GM23338 (cell line): ENCODE measurements at regions not wholly inside any gene's neighbourhood (a gene's known extent, or its start where the extent isn't known, plus 50 kb on each side); places are given as distances from the start of the nearest gene placed in this dataset.

Source experiments
- CREB1 ChIP-seq: fragments of 250-450 bp; sonication (Bioruptor Pico); IDR thresholded peaks from 2 replicates; pipeline ENCODE4 v1.5.0; 2020; ENCODE audit warnings: low read depth, mild to moderate bottlenecking, moderate library complexity
- EZH2 ChIP-seq: fragments of 200-600 bp; sonication (generic); IDR thresholded peaks from one replicate; pipeline ENCODE4 v1.8.0; 2017; ENCODE audit warnings: antibody characterized with exemption, mild to moderate bottlenecking, low read depth; ENCODE audit not compliant: unreplicated experiment
- EZH2phosphoT487 ChIP-seq: fragments of 200-600 bp; sonication (generic); IDR thresholded peaks from one replicate; pipeline ENCODE4 v1.8.1; 2018; ENCODE audit warnings: antibody characterized with exemption; ENCODE audit not compliant: unreplicated experiment
- JUNB ChIP-seq: IDR thresholded peaks from one replicate; pipeline ENCODE4 v1.6.1; 2016; ENCODE audit warnings: antibody characterized with exemption; ENCODE audit not compliant: unreplicated experiment
- POLR2AphosphoS5 ChIP-seq: IDR thresholded peaks from 2 replicates; pipeline ENCODE4 v1.6.1; 2016; ENCODE audit warnings: antibody characterized with exemption, low read depth
- ZNF114 ChIP-seq: fragments of 250-450 bp; sonication (Bioruptor Pico); IDR thresholded peaks from 2 replicates; pipeline ENCODE4 v1.5.0; 2020; ENCODE audit warnings: mild to moderate bottlenecking, moderate library complexity
- TF ChIP-seq, protein P1 (sequence below), 2 experiments: fragments of 200-600 bp in 1 of 2; sonication (generic) in 1 of 2; conservative IDR thresholded peaks; 2 replicates each; pipeline versions ENCODE4 v1.5.1 to v1.6.1; 2016 to 2017; ENCODE audit warnings: antibody characterized with exemption in 2 of 2, low read depth in 2 of 2, mild to moderate bottlenecking in 2 of 2, moderate library complexity in 1 of 2
- TF ChIP-seq, protein P2 (sequence below): fragments of 250-450 bp; sonication (Bioruptor Pico); IDR thresholded peaks from 2 replicates; pipeline ENCODE4 v1.5.0; 2020; ENCODE audit warnings: mild to moderate bottlenecking, moderate library complexity
- TF ChIP-seq, protein P3 (sequence below): IDR thresholded peaks from one replicate; pipeline ENCODE4 v1.6.1; 2018; ENCODE audit warnings: antibody characterized with exemption; ENCODE audit not compliant: unreplicated experiment
- TF ChIP-seq, protein P4 (sequence below): IDR thresholded peaks from 2 replicates; pipeline ENCODE4 v1.6.1; 2016; ENCODE audit warnings: antibody characterized with exemption

DNA sequence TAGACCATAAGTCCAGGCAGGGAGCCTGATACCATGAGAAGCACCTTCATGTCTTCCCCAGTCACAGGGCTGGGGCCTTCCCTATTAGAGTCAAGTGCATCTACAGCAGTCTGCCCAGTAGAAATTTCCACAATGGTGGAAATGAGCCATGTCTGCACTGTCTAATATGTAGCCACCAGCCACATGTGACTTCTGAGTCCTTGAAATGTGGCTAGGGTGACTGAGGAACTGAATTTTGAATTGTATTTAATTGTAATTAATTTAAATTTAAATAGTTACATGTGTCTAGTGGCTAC is 300.2 kb downstream of the CLIC5 start:
- TF ChIP-seq EZH2phosphoT487 (no peak), EZH2 (no peak), POLR2AphosphoS5 (no peak), CREB1 (no peak), ZNF114 (no peak), JUNB (no peak)
- TF ChIP-seq, protein P1, sequence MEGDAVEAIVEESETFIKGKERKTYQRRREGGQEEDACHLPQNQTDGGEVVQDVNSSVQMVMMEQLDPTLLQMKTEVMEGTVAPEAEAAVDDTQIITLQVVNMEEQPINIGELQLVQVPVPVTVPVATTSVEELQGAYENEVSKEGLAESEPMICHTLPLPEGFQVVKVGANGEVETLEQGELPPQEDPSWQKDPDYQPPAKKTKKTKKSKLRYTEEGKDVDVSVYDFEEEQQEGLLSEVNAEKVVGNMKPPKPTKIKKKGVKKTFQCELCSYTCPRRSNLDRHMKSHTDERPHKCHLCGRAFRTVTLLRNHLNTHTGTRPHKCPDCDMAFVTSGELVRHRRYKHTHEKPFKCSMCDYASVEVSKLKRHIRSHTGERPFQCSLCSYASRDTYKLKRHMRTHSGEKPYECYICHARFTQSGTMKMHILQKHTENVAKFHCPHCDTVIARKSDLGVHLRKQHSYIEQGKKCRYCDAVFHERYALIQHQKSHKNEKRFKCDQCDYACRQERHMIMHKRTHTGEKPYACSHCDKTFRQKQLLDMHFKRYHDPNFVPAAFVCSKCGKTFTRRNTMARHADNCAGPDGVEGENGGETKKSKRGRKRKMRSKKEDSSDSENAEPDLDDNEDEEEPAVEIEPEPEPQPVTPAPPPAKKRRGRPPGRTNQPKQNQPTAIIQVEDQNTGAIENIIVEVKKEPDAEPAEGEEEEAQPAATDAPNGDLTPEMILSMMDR (conservative IDR thresholded peaks at IDR 0.05; ENCODE audit: low read depth in 2 of 2) = no peak
- TF ChIP-seq, protein P2, sequence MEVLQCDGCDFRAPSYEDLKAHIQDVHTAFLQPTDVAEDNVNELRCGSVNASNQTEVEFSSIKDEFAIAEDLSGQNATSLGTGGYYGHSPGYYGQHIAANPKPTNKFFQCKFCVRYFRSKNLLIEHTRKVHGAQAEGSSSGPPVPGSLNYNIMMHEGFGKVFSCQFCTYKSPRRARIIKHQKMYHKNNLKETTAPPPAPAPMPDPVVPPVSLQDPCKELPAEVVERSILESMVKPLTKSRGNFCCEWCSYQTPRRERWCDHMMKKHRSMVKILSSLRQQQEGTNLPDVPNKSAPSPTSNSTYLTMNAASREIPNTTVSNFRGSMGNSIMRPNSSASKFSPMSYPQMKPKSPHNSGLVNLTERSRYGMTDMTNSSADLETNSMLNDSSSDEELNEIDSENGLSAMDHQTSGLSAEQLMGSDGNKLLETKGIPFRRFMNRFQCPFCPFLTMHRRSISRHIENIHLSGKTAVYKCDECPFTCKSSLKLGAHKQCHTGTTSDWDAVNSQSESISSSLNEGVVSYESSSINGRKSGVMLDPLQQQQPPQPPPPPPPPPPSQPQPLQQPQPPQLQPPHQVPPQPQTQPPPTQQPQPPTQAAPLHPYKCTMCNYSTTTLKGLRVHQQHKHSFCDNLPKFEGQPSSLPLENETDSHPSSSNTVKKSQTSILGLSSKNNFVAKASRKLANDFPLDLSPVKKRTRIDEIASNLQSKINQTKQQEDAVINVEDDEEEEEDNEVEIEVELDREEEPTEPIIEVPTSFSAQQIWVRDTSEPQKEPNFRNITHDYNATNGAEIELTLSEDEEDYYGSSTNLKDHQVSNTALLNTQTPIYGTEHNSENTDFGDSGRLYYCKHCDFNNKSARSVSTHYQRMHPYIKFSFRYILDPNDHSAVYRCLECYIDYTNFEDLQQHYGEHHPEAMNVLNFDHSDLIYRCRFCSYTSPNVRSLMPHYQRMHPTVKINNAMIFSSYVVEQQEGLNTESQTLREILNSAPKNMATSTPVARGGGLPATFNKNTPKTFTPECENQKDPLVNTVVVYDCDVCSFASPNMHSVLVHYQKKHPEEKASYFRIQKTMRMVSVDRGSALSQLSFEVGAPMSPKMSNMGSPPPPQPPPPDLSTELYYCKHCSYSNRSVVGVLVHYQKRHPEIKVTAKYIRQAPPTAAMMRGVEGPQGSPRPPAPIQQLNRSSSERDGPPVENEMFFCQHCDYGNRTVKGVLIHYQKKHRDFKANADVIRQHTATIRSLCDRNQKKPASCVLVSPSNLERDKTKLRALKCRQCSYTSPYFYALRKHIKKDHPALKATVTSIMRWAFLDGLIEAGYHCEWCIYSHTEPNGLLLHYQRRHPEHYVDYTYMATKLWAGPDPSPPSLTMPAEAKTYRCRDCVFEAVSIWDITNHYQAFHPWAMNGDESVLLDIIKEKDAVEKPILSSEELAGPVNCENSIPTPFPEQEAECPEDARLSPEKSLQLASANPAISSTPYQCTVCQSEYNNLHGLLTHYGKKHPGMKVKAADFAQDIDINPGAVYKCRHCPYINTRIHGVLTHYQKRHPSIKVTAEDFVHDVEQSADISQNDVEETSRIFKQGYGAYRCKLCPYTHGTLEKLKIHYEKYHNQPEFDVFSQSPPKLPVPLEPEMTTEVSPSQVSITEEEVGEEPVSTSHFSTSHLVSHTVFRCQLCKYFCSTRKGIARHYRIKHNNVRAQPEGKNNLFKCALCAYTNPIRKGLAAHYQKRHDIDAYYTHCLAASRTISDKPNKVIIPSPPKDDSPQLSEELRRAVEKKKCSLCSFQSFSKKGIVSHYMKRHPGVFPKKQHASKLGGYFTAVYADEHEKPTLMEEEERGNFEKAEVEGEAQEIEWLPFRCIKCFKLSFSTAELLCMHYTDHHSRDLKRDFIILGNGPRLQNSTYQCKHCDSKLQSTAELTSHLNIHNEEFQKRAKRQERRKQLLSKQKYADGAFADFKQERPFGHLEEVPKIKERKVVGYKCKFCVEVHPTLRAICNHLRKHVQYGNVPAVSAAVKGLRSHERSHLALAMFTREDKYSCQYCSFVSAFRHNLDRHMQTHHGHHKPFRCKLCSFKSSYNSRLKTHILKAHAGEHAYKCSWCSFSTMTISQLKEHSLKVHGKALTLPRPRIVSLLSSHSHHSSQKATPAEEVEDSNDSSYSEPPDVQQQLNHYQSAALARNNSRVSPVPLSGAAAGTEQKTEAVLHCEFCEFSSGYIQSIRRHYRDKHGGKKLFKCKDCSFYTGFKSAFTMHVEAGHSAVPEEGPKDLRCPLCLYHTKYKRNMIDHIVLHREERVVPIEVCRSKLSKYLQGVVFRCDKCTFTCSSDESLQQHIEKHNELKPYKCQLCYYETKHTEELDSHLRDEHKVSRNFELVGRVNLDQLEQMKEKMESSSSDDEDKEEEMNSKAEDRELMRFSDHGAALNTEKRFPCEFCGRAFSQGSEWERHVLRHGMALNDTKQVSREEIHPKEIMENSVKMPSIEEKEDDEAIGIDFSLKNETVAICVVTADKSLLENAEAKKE = no peak
- TF ChIP-seq, protein P3, sequence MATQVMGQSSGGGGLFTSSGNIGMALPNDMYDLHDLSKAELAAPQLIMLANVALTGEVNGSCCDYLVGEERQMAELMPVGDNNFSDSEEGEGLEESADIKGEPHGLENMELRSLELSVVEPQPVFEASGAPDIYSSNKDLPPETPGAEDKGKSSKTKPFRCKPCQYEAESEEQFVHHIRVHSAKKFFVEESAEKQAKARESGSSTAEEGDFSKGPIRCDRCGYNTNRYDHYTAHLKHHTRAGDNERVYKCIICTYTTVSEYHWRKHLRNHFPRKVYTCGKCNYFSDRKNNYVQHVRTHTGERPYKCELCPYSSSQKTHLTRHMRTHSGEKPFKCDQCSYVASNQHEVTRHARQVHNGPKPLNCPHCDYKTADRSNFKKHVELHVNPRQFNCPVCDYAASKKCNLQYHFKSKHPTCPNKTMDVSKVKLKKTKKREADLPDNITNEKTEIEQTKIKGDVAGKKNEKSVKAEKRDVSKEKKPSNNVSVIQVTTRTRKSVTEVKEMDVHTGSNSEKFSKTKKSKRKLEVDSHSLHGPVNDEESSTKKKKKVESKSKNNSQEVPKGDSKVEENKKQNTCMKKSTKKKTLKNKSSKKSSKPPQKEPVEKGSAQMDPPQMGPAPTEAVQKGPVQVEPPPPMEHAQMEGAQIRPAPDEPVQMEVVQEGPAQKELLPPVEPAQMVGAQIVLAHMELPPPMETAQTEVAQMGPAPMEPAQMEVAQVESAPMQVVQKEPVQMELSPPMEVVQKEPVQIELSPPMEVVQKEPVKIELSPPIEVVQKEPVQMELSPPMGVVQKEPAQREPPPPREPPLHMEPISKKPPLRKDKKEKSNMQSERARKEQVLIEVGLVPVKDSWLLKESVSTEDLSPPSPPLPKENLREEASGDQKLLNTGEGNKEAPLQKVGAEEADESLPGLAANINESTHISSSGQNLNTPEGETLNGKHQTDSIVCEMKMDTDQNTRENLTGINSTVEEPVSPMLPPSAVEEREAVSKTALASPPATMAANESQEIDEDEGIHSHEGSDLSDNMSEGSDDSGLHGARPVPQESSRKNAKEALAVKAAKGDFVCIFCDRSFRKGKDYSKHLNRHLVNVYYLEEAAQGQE = no peak
- TF ChIP-seq, protein P4, sequence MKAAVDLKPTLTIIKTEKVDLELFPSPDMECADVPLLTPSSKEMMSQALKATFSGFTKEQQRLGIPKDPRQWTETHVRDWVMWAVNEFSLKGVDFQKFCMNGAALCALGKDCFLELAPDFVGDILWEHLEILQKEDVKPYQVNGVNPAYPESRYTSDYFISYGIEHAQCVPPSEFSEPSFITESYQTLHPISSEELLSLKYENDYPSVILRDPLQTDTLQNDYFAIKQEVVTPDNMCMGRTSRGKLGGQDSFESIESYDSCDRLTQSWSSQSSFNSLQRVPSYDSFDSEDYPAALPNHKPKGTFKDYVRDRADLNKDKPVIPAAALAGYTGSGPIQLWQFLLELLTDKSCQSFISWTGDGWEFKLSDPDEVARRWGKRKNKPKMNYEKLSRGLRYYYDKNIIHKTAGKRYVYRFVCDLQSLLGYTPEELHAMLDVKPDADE = no peak
